ENCODE measurements at regions not wholly inside any gene's neighbourhood (a gene's known extent, or its start where the extent isn't known, plus 50 kb on each side); places are given as distances from the start of the nearest gene placed in this dataset.

DNA sequence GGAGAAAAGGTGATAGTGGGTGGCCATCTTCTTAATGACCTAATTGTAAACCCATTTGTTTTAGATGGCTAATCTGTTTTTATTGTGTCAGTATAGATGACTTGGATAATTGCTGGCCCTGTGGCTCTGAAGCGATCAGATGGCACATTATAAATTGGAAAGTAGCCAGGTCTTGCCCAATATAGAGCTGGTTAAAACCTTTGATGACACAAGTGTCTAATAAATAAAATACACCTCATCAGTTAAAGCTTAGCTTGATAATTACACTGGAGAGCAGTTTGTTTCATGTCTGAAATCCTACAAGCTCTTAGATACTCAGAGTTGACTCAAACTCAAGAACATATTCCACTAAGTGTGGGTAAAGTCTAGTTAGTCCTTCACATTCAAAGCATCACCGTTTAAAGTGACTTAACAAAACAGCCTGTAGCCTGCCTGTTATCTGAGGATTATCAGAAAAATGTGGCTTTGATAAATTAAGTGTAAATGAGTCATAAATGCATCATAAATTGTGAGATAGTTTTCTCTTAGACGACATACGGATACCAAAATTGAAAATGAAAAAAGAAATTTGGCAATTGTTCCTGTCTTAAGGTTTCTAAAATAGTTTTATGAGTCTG lies 280.9 kb downstream of the LRIG3 start:
- TF ChIP-seq, protein P1, sequence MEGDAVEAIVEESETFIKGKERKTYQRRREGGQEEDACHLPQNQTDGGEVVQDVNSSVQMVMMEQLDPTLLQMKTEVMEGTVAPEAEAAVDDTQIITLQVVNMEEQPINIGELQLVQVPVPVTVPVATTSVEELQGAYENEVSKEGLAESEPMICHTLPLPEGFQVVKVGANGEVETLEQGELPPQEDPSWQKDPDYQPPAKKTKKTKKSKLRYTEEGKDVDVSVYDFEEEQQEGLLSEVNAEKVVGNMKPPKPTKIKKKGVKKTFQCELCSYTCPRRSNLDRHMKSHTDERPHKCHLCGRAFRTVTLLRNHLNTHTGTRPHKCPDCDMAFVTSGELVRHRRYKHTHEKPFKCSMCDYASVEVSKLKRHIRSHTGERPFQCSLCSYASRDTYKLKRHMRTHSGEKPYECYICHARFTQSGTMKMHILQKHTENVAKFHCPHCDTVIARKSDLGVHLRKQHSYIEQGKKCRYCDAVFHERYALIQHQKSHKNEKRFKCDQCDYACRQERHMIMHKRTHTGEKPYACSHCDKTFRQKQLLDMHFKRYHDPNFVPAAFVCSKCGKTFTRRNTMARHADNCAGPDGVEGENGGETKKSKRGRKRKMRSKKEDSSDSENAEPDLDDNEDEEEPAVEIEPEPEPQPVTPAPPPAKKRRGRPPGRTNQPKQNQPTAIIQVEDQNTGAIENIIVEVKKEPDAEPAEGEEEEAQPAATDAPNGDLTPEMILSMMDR (IDR thresholded peaks at IDR 0.05; ENCODE audit: insufficient read depth, low read depth, low read length), result no peak
- H3K4me3 ChIP-seq (ENCODE audit: low read depth, low read length), result no peak overlapping the region
- peak; percentile 69 for DNase-seq (ENCODE audit: low read depth)

DNA sequence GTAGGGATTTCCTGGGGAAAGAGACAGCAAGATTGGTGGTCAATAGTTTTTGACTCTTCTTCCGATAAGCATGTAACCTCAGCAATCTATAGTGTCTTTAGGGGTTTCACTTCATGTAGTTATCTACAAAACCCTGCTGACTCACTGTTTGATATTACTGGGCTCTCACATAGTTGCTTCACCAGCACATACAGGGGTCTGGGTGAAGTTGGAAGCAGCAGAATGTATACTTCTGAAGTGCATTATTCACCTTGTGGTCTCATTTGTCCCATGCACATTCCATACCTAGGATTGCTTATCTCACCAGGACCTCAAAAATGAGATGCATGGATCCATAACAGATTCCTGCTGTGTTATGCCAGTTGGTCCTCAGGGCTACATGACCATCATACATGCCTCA lies 280.0 kb downstream of the LRIG3 start:
- H3K4me3 ChIP-seq (ENCODE audit: low read depth, low read length), result no peak overlapping the region
- TF ChIP-seq, protein P1 (IDR thresholded peaks at IDR 0.05; ENCODE audit: insufficient read depth, low read depth, low read length), result no peak
- DNase-seq (ENCODE audit: low read depth), result peak; percentile 39

DNA sequence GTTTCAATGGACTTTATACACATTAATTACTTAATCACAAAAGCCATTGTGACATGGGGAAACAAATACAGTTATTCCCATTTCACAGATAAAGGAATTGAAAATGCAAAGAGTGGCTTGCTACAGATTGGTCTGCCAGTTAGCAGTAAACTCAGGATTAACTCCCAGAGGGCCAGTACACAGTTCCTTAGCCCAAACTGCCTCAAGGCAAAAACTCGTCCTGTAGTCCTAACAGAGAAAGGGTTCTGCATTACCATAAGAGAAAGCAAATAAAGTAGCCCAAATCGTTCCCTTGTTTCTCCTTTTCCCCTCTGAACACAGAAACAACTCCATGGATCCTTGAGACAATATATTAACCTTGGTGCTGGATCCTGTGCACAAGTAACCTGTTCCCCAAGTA lies 274.4 kb downstream of the LRIG3 start:
- H3K4me3 ChIP-seq (ENCODE audit: low read depth, low read length), result no peak overlapping the region
- TF ChIP-seq, protein P1 (IDR thresholded peaks at IDR 0.05; ENCODE audit: insufficient read depth, low read depth, low read length), result no peak
- no peak for DNase-seq (ENCODE audit: low read depth)

DNA sequence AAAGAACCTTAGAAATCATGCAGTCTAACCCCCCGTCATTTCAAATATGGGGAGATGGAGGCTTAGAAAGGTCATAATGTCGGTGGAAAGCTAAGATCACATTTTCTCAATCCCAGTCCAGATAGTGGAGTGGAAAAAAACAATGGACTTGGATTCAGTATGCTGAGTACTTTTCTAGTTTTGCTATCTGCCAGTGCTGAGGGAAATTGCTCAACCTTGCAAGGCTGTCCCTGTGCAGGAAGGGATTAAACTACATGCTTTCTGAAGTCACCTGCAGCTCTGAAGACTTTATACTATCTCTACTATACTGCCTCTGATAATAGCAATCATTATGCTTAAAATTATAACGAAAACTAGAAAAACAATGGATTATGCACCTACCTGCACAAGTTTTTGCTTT lies 272.8 kb downstream of the LRIG3 start:
- TF ChIP-seq, protein P1 (IDR thresholded peaks at IDR 0.05; ENCODE audit: insufficient read depth, low read depth, low read length), result no peak
- H3K4me3 ChIP-seq (ENCODE audit: low read depth, low read length), result no peak overlapping the region
- DNase-seq (ENCODE audit: low read depth), result no peak

DNA sequence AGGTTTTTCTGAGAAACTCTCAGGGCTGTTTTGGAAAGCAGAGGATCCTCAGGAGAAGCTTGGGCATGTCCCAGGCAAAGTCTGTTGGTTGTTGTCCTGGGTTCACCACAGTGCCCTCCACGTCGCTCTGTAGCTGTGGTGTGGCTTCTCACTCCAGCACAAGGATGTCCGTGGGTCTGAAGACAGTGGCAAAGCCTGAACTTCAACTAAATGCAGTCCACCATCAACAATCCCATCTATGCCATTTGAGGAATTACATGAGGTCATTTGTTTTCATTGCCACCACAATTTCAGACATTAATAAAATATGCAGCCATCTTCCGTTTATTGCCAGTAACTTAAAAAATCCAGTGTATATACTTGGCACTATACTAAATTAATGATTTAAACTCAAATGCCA lies 272.1 kb downstream of the LRIG3 start:
- TF ChIP-seq, protein P1 (IDR thresholded peaks at IDR 0.05; ENCODE audit: insufficient read depth, low read depth, low read length), result no peak
- no peak overlapping the region for H3K4me3 ChIP-seq (ENCODE audit: low read depth, low read length)
- DNase-seq (ENCODE audit: low read depth), result no peak

DNA sequence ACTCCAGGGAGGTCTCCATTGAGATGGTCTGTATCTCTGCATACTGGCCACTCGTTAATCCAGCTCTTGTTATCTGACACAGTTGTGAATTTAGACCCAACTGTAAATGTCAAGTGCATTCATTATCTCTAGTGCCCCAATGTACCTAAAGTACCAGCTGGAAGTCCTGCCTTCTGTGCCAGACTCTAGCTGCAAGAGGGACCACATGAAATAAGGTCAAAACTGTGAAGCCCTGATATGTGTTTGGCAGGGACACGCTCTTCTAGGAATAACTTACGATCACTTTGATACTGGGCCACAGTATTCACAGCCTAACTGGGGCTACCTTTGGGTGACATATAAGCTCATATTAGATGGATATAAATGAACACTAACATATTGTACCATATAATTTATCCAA lies 268.5 kb downstream of the LRIG3 start:
- TF ChIP-seq, protein P1 (IDR thresholded peaks at IDR 0.05; ENCODE audit: insufficient read depth, low read depth, low read length), result no peak
- H3K4me3 ChIP-seq (ENCODE audit: low read depth, low read length), result no peak overlapping the region
- DNase-seq (ENCODE audit: low read depth), result no peak

DNA sequence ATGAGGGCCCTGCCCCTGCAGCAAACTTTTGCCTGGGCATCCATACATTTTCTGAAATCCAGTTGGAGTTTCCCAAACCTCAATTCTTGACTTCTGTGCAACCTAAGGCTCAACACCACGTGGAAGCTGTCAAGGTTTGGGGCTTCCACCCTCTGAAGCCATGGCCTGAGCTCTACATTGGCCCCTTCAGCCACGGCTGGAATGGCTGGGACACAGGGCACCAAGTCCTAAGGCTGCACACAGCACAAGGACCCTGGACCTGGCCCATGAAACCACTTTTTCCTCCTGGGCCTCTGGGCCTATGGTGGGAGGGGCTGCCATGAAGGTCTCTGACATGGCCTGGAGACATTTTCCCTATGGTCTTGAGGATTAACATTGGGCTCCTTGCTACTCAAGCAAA lies 266.3 kb downstream of the LRIG3 start:
- TF ChIP-seq, protein P1 (IDR thresholded peaks at IDR 0.05; ENCODE audit: insufficient read depth, low read depth, low read length), result no peak
- no peak overlapping the region for H3K4me3 ChIP-seq (ENCODE audit: low read depth, low read length)
- no peak for DNase-seq (ENCODE audit: low read depth)

All from fibroblast of villous mesenchyme (primary cell).